NCI-H187 treated with DMSO at 0.1 percent for 48 hours (cell line): ENCODE measurements at regions not wholly inside any gene's neighbourhood (a gene's known extent, or its start where the extent isn't known, plus 50 kb on each side); places are given as distances from the start of the nearest gene placed in this dataset.
"Not testable (repeated sequence)": the region's sequence is repeated elsewhere in the genome, so short reads cannot be mapped to it uniquely, and the experiment has no call there.

Source experiments
- DNase-seq: peaks from one replicate; lab custom pipeline; 2025; lab: John Stamatoyannopoulos, UW

- no peak for DNase-seq
Measured at GRCh38 chr3:72050048-72050632, 265.2 kb upstream of the PROK2 start.

GRCh38 chr3:72049300-72049699 is 264.4 kb upstream of the PROK2 start:
- DNase-seq: no peak

- DNase-seq: no peak
Measured at GRCh38 chr3:72048873-72049272, 263.9 kb upstream of the PROK2 start.

GRCh38 chr3:72047221-72047871 is 262.4 kb upstream of the PROK2 start:
- no peak for DNase-seq

DNA sequence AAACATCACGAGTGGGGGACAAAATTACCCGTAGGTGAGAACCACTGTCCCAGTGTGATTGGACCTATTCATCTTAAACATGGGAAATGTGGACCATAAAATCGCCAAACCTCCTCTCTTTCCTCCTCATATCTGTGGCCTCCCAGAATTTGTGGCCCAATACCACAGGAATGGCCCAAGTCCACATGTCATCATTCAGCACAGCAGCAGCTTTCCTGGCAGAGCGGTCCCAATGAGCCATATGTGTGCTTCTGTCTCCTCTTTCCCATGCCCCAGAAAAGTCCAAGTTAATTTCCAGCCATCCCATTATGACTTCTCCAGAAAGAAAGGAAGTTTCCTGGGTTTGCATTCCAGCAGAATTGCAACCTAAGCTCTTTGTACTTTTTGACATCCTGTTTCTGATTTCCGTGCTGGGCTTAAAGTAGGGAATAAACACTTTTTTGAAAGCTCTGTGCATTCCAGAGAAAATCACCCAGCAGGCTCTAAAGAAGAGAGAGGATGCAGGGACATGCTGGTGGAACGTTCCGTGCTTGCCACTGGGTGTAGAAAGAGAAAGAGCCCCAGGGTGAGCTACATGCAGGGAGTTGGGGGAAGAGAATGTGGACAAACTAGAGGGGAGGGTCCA is 259.4 kb upstream of the PROK2 start:
- no peak for DNase-seq

GRCh38 chr3:72043204-72044133 is 258.5 kb upstream of the PROK2 start:
- no peak for DNase-seq

- DNase-seq: no peak
Measured at GRCh38 chr3:72042397-72043203, 257.7 kb upstream of the PROK2 start.

DNA sequence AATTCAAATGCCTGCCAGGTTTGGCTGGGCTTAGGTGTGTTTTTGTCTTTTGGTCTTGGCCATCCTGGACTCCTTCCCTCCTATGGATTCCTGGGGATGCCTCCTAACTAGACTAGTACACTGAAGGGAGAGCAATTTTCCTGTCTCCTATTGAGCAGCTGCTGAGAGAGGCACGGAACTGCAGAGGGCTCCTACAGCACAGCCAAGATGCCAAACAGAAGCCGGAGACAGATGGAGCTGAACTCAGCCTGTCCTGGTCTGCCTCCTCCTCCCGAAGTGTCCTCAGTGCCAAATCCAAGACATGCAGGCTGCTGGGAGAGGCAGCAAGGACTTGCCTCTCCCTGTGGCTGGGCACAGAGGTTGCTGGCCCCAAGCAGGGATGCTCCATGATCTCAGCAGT is 256.6 kb upstream of the PROK2 start:
- no peak for DNase-seq

DNA sequence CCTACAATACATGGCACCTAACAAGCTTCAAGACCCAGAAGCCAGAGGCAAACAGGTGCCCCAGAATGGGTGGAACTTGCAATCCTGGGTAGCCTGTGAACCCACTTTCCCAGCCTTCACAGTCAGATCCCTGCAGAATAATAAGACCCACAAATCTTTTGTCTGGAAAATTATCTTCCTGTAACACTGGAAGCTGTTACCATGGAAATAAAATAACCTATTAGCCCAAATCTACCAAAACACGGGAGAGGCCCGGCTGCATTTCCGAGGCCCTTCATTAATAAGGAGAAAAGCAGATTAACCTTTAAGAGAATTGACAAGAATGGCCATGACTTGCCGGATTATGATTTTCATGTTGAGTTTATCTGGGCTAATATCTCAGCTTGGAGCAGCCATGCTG is 256.1 kb upstream of the PROK2 start:
- DNase-seq: no peak

GRCh38 chr3:72039677-72040076 is 254.7 kb upstream of the PROK2 start:
- DNase-seq: no peak

DNA sequence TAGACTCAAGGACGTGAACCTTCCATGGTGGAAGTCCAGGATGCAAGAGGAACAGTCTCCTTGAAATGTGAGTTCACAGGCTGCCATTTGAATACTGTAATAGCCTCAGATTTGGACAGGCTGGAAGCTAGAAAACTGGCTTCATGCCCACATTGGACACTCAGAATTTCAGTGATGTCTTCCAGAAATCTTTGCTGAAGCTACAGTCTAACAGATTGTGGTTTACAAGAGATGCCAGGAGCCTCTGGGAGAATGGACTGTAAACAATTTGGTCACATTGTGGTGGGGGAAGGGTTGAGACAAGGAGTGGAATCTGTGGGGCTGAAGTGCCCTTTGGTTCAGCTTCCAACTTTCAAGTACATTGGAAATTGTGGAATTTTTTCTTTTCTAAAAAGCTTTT is 252.0 kb upstream of the PROK2 start:
- no peak for DNase-seq

DNA sequence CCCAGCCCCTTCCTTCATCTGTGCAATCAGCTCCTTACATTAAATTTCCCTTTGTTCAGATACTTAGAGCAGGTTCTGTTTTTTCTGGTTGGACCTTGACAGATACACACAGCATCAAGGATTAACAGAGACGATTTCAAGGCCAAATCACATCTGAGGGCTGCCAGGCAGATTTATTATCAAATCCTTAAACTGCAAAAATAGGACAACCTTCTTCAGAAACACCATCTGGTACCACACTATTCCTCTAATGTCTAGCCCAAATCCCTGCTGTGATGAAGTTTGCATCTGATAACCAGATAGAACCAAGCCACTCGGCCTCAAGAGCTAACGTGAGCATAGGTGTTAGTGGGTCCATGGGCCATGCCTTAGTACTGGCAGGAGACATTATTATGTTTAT is 250.7 kb upstream of the PROK2 start:
- DNase-seq: no peak

DNA sequence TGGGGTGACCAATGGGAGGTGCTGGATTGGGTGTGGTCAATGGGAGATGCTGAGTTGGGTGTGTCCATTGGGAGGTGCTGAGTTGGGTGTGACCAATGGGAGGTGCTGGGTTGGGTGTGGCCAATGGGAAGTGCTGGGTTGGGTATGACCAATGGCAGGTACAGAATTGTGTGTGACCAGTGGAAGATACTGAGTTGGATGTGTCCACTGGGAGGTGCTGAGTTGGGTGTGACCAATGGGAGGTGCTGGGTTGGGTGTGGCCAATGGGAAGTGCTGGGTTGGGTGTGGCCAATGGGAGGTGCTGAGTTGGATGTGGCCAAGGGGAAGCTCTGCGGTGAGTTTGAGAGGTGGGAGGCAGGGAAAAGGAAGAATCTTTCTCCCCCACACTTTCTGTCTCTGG is 250.0 kb upstream of the PROK2 start:
- no peak for DNase-seq

- DNase-seq: no peak
Measured at GRCh38 chr3:72033666-72034428, 248.9 kb upstream of the PROK2 start.

DNA sequence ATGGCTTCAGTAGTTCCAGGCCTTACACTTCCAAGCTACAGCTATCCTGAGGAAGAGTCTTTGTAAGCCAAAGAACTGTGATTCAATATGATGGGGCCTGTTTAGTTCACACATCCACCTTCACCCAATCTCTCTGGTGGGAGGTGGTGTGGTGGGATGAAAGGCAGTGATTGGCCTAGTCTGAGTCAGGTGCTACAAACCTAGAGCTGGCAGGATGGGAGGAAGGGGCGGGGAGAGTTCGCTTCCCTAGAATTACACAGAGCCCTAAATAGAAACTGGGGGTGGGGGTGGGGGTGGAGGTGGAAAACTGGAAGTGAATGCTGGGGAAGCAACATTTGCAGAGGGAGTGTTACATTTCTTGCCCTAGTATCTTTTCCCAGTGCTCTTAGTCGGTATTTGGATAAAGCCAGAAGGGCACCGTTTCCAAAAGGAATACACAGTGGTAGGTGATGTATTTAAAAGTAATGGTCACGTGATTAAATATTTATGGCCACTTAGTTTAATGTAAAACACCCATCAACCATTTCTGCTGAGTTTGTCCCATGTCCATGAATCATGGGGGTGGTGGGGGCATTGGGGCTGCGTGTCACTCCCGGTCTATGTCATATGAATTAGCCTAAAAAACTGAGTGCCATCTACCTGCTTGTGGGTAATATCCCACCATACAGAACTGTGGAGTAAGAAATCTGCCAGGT is 247.6 kb upstream of the PROK2 start:
- DNase-seq: no peak

DNA sequence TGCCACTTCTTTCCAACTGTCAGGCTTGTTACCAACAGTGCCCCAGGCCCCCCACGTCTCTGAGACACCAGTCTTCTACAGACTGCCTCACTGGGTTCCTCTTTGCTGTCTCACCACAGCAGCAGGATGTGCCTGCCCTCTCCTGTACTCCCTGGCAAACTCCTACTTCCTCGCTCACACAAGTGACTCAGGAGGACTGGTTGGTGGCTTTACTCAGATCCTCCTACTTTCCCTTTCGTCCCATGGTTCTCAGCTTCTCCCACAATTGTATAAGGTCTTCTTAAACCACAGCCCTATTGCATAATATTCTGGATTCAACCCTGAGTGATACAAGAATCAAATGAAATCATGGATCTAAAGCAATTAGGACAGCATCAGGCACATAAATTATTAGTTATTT is 246.6 kb upstream of the PROK2 start:
- DNase-seq: no peak

DNA sequence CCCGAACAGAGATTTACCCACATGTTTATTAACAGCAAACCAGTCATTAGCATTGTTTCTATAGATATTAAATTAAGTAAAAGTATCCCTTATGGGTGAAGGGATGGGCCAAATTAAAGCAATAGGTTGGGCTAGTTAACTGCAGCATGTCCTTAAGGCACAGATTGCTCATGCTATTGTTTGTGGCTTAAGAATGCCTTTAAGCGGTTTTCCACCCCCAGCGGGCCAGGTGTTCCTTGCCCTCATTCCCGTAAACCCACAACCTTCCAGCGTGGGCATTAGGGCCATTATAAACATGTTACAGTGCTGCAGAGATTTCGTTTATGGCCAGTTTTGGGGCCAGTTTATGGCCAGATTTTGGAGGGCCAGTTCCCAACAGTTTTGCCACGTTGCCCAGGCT is 245.3 kb upstream of the PROK2 start:
- DNase-seq: not testable (repeated sequence)

DNA sequence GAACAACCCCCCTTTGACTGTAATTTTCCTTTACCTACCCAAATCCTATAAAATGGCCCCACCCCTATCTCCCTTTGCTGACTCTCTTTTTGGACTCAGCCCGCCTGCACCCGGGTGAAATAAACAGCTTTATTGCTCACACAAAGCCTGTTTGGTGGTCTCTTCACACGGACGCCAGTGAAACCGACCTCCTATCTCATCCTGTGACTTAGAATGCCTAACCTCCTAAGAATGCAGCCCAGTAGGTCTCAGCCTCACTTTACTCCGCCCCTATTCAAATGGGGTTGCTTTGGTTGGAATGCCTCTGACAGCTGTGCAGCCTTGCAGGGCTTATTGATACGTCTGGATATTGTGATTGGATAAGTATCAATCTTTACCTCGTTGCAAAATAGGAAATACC is 243.8 kb upstream of the PROK2 start:
- DNase-seq: not testable (repeated sequence)

- not testable (repeated sequence) for DNase-seq
Measured at GRCh38 chr3:72028307-72028706, 243.4 kb upstream of the PROK2 start.

DNA sequence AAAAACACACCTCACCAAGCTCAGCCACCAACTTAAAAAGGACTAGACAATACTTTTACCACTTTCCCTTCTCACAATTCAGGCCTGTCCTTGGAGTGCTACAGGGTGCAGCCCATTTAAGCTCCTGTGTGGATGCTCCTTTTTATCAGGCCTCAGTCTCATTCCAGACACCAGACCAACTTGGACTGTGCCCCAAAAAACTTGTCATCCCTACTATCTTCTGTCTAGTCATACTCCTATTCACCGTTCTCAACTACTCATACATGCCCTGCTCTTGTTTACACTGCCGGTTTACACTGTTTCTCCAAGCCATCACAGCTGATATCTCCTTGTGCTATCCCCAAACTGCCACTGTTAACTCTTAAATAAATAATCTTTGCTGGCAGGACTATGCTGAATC is 242.8 kb upstream of the PROK2 start:
- DNase-seq: not testable (repeated sequence)
